Fibroblast of lung (primary cell): ENCODE measurements at regions not wholly inside any gene's neighbourhood (a gene's known extent, or its start where the extent isn't known, plus 50 kb on each side); places are given as distances from the start of the nearest gene placed in this dataset.

ENCODE experiments used
- CTCF ChIP-seq, 2 donors: IDR thresholded peaks in 1 of 2; conservative IDR thresholded peaks in 1 of 2; 1 replicate in 1 of 2; 2 replicates in 1 of 2; pipeline ENCODE4 v1.5.1; 2011 to 2012; ENCODE audit warnings: low read length in 2 of 2, control low read depth in 1 of 2, inconsistent platforms in 1 of 2, low read depth in 1 of 2, mild to moderate bottlenecking in 1 of 2
- EZH2 ChIP-seq: IDR thresholded peaks from 2 replicates; pipeline ENCODE4 v1.5.1; 2012; ENCODE audit warnings: low read length, control low read depth, mild to moderate bottlenecking; ENCODE audit errors: missing control alignments

- TF ChIP-seq CTCF (conservative IDR thresholded peaks at IDR 0.05 in 1 of 2, IDR thresholded peaks at IDR 0.05 in 1 of 2; ENCODE audit: low read depth in 1 of 2, low read length in 2 of 2) (no peak), EZH2 (no peak)
Observed at GRCh38 chr13:63492604-63493003, 2077.0 kb upstream of the PCDH20 start.
